GM08714 (cell line): ENCODE measurements at regions not wholly inside any gene's neighbourhood (a gene's known extent, or its start where the extent isn't known, plus 50 kb on each side); places are given as distances from the start of the nearest gene placed in this dataset.
"Not testable (repeated sequence)": the region's sequence is repeated elsewhere in the genome, so short reads cannot be mapped to it uniquely, and the experiment has no call there.

Source experiments
- H3K4me3 ChIP-seq: fragments of 200-500 bp; sonication (Bioruptor generic); 2 replicates; pipeline ENCODE4 v1.5.1; 2014; ENCODE audit warnings: mild to moderate bottlenecking, low read length, inconsistent platforms
- ZNF274 ChIP-seq: IDR thresholded peaks from 2 replicates; pipeline ENCODE4 v1.6.1; 2012; ENCODE audit warnings: mild to moderate bottlenecking, low read depth, low read length

DNA sequence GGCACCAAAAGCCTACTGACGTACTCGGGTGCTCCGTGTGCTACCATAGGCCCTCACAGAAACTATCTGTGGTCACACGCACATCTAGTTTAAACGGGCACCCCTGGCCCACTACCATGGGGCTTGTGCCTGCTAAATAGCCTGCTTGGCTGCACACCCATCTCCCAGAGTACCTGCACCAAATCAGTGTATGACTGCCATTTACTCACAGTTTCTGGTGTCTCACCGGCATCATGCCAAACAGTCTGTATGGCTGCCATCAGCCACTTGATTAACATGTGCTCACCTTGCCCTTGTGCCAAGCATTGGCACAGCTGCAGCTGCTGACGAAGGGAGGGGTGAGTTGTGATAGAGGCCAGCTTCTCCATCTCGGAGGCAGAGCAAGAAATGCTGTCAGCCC lies 232.7 kb downstream of the IGSF11 start:
- H3K4me3 ChIP-seq, result no peak overlapping the region
- TF ChIP-seq ZNF274, result no peak

DNA sequence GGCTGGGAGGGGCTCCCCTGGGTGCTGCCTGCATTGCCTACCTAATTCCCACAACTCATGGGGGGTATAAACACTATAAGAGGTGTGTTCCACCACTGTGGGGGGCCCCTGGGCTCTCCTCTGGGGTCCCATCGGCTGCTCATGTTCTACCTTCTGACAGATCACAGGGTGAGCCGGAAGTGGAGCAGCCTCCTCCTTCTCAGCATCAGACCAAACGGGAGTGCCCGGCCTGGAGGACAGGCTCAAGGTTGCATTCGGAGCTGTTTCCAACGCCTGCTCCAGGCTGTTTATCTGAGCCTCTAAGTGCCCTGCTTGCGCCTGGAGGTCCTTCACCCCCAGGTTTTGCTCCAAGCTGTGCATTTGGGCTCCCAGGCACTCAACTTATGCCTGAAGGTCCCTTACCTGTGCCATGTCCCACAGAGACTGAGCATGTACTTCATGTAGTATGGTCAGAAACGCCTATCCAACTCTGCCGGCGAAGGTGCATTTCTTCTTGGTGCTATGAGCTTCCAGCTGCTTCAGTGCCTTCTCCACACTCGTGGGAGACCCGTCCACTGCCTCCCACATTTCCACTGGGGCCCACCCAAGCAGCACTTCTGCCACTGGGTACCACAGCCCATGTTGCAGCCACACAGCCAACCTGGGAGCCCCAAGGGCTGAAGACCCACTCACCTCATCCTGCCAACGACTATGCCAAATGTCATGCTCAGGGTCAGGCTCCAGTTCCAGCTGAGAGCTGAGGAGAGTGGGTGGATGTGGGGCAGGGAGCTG lies 232.1 kb downstream of the IGSF11 start:
- TF ChIP-seq ZNF274, result no peak
- H3K4me3 ChIP-seq, result no peak overlapping the region

DNA sequence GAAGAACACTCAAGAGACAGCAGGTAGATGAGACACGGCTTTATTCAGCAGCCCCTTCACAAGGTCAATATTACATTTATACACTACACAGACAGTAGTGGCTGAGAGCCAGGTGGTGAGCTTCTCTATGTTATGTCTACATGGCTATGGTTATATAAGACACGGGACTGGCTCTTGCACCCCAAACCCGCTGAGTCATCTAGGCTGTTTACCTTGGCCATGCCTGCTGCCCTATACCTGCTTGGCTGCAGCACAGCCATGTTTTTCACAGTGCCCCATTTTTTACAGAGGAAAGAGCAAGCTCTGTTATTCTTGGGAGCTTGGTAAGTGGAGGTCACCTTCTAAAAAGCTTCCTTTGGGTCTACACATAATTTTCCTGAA lies 231.6 kb downstream of the IGSF11 start:
- TF ChIP-seq ZNF274, result no peak
- no peak overlapping the region for H3K4me3 ChIP-seq

DNA sequence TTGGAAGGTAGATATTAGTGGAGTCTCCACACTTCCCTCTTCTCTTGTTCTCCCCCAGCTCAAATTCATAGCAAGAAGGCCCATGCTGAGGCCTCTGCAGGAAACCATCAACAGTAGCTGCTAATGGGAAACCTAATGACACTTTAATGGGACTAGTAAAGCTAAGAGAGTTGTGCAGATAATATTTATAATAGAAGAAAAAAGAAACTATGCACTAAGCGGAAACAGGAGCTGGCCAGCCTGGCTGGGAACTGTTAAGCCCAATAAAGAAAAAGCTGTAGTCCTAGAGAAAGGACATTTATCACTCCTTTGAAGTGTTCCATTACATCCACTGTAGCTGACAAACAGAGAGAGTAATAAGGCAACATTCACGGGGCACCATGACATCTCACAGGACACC lies 229.6 kb downstream of the IGSF11 start:
- no peak overlapping the region for H3K4me3 ChIP-seq
- no peak for TF ChIP-seq ZNF274

DNA sequence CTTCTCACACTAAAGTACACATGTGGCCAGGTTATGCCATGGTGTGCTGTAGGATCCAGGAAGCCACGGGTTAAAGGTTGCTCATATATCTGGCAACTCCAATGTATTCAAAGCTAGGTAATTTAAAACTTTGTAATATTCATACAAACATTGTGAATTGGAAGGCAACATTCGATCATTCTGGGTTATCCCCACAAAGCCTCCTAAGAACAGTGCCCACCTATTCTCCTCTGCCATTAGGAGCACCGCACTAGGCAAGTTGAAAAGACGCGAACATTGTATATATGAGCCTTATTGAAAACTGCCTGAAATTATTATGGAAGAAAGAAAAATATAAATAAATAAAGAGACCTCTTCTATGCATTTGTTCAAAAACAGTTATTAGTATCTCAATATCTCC lies 228.2 kb downstream of the IGSF11 start:
- H3K4me3 ChIP-seq, result no peak overlapping the region

DNA sequence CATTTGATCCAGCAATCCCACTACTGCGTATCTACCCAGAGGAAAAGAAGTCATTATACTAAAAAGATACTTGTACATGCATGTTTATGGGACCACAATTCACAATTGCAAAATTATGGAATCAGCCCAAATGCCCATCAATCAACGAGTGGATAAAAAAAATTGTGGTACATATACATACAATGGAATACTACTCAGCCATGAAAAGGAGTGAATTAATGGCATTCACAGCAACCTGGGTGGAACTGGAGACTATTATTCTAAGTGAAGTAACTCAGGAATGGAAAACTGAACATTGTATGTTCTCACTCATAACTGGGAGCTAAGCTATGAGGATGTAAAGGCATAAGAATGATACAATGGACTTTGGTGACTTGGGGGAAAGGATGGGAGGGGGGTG lies 227.3 kb downstream of the IGSF11 start:
- not testable (repeated sequence) for H3K4me3 ChIP-seq

More for the DNA sequence above, 228.2 kb downstream of the IGSF11 start:
- no peak for TF ChIP-seq ZNF274

DNA sequence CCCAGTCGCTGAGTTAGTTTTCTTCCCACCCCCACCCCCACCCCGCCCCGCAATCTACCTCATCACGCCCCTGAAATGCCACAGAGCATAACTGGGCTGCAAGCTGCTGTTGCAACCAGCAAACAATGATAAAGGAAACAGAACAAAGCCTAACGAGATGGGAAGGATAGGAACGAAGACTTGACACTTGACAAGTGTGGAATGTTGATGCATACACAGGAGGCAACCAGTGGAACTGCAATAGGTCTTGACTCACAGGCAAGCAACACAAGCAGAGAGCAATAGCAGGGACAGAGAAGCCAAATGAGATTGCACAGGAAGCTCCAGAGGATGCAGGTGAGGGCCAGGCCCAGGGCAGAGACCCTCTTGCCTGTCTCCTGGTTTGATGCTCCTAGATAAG lies 225.9 kb downstream of the IGSF11 start:
- H3K4me3 ChIP-seq, result no peak overlapping the region
- no peak for TF ChIP-seq ZNF274

DNA sequence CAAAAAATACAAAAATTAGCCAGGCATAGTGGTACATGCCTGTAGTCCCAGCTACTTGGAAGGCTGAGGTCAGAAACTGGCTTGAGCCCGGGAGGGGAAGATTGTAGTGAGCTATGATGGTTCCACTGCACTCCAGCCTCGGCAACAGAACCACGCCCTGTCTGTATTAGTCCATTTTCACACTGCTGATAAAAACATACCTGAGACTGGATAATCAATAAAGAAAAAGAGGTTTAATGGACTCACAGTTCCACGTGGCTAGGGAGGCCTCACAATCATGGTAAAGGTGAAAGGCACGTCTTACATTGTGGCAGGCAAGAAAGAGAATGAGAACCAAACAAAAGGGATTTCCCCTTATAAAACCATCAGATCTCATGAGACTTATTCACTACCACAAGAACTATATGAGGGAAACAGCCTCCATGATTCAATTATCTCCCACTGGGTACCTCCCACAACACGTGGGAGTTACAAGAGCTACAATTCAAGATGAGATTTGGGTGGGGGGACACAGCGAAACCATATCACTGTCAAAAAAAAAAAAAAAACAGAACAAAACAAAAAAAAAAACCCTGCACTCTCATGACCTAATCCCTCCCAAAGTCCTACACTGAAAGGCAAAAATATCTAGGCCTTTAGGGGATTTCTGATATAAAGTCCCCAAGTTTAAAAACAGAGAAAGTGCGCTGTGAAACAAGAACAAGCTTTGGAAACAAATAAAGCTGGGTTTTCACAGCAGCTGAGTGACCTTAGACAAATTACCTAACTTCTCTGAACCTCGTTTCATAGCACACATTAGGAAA lies 224.7 kb downstream of the IGSF11 start:
- no peak overlapping the region for H3K4me3 ChIP-seq
- TF ChIP-seq ZNF274, result no peak

DNA sequence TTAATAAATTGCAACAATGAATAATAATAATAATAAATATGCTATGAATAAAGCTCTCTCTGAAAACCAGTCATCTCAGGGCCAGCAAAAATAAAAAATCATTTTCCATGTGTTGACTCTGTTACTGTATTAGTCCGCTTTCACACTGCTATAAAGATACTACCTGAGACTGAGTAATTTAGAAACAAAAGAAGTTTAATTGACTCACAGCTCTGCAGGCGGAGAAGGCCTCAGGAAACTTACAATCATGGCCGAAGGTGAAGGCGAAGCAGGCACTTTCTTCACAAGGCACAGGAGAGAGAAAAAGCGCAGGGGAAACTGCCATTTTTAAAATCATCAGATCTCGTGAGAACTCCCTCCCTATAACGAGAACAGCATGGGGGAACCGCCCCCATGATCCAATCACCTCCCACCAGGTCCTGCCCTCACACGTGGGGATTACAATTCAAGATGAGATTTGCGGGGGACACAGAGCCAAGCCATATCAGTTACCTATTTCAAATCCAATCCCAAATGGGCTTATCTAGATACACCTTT lies 224.1 kb downstream of the IGSF11 start:
- no peak for TF ChIP-seq ZNF274
- no peak overlapping the region for H3K4me3 ChIP-seq

DNA sequence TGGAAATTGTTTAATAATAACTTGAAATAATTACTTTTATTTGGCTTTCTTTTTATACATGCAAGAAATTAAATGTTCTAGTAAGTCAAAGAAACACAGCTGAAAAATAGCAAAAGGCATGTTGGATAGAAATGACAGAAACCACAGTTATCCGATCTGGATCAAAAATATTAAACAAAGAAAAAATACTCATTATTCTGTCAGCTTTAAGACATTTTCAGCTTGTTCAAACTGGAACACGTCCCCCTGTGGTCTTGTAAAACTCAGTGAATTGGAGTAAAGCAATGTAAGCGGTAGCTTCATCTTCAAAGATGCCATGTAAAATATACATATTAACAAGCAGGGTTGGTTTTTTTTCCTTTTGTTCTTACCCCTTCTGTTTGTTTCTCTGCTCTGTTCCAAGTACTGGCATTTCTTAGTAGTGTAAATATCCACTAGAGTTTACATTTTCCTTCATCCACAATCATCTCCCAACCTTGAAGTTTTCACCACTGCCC lies 223.4 kb downstream of the IGSF11 start:
- TF ChIP-seq ZNF274, result no peak

DNA sequence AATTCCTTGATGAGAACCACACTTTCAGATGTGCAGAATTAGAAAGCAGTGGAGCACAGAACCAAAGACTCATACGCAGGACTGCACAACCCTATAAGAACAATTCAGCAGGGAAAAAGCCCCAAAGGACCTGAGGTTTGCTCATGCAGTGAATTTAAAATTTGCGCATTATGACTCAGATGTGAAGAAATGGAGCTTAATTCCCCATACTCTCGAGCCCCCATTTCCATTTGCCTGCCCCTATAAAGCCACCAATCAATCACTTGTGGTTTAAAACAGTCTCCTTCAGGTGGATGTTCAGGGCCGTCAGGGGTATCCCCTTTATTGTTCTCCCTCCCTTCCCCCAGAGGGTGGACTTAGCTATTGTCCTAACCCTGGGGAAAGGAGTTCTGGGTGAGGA lies 221.2 kb downstream of the IGSF11 start:
- H3K4me3 ChIP-seq, result no peak overlapping the region
- TF ChIP-seq ZNF274, result no peak

More for the DNA sequence above, 223.4 kb downstream of the IGSF11 start:
- no peak overlapping the region for H3K4me3 ChIP-seq

DNA sequence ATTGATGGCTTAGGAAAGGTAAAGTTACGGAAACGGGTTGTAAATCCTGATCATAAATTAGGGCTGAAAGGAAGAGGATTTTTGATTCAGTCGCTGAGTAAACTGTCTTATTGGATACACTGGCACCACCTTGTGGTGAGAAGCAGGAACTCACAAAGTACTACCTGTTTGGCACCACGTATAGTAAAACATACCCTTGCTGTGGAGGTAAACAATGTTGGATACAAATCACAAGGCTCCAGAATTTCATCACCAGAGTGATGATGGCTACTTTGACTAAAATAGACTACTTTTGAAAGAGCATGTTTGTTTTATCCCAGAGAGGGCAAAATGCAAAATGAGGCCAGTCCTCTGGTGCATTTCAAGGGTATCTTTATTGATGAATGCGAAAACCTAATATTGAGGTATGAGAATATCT lies 216.9 kb downstream of the IGSF11 start:
- no peak overlapping the region for H3K4me3 ChIP-seq
- no peak for TF ChIP-seq ZNF274

DNA sequence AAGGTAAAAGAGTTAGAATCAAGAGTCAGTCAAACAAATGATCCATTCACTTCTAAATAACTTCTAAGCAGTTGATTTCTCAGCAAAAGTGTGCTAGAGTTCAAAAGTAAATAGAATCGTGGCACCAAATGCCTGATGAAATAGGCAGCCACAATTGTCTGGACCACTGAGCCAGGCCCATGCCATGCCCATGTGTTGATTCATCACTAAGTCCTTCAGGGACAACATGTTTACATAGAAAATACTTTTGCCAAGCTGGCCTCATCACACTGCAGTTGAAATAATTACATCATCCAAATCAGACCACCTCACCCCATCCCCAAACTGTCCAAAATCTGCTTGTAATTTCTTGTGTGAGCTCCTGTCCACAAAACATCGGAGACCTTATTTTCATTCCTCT lies 216.3 kb downstream of the IGSF11 start:
- no peak overlapping the region for H3K4me3 ChIP-seq
- no peak for TF ChIP-seq ZNF274

DNA sequence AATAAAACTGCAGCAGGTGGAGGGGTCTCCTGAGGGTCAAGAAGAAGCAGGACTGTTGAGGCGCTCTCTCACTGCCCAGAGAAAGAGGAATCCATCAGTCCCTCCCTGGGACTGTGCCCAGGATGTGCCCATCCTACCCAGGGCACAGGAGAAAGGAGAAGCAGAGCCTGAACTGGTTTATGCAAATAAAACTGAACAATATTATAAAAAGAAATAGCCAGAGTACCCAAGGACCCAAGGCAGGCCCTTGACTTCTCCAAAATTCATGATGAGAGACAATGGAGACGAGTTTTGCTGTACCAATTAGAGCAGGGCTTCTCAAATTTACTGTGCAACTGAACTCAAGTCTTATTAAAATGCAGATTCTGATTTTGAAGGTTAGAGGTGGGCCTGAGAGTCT lies 211.0 kb downstream of the IGSF11 start:
- no peak overlapping the region for H3K4me3 ChIP-seq
- TF ChIP-seq ZNF274, result no peak

DNA sequence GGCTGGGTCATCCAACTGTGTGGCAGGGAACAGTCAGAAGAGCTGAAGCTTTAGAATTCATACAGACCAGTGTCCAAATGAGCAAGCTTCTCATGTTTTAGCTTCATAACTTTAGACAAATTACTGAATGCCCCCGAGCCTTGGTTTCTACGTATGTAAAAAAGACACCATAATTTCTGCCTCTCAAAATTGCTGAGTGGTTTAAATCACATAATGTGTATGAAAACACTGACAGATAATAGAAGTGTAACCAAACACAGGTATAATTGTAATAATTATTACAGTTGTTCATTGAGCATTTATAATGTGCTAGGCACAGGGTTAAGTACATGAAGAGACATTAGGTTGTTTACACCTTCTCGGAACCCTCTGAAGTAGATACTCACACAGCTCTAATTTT lies 207.2 kb downstream of the IGSF11 start:
- no peak for TF ChIP-seq ZNF274
- H3K4me3 ChIP-seq, result no peak overlapping the region
